Retinal pigment epithelial cell (primary cell): ENCODE measurements at regions not wholly inside any gene's neighbourhood (a gene's known extent, or its start where the extent isn't known, plus 50 kb on each side); places are given as distances from the start of the nearest gene placed in this dataset.

Experiments used
- DNase-seq: peaks from one replicate; pipeline ENCODE4 v3.0.0-alpha.2; 2010; ENCODE audit warnings: low read depth
- H3K4me3 ChIP-seq: 2 replicates; pipeline ENCODE4 v1.5.1; 2011; ENCODE audit warnings: mild to moderate bottlenecking, low read length, control low read depth, moderate library complexity
- TF ChIP-seq, protein P1 (sequence below): conservative IDR thresholded peaks from 2 replicates; pipeline ENCODE4 v1.5.1; 2011; ENCODE audit warnings: low read depth, low read length, control low read depth, inconsistent platforms

DNA sequence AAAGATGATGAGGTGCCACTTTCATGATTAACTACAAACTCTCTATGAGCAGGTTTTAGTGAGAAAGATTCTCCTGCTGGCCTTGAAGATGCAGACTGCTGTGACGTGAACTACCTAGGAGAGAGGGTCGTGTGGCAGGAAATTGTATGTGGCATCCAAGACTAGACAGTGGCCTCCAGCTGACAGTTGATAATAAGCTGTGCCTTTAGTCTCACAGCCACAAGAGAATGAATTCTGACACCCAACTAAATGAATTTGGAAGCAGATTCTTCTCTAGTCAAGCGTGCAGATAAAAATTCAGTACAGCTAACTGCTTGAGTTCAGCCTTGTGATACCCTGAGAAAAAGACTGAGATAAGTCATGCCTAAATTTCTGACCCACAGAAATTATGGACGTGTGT is 169.0 kb upstream of the COL3A1 start:
- TF ChIP-seq, protein P1, sequence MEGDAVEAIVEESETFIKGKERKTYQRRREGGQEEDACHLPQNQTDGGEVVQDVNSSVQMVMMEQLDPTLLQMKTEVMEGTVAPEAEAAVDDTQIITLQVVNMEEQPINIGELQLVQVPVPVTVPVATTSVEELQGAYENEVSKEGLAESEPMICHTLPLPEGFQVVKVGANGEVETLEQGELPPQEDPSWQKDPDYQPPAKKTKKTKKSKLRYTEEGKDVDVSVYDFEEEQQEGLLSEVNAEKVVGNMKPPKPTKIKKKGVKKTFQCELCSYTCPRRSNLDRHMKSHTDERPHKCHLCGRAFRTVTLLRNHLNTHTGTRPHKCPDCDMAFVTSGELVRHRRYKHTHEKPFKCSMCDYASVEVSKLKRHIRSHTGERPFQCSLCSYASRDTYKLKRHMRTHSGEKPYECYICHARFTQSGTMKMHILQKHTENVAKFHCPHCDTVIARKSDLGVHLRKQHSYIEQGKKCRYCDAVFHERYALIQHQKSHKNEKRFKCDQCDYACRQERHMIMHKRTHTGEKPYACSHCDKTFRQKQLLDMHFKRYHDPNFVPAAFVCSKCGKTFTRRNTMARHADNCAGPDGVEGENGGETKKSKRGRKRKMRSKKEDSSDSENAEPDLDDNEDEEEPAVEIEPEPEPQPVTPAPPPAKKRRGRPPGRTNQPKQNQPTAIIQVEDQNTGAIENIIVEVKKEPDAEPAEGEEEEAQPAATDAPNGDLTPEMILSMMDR: no peak
- no peak for DNase-seq
- no peak overlapping the region for H3K4me3 ChIP-seq

DNA sequence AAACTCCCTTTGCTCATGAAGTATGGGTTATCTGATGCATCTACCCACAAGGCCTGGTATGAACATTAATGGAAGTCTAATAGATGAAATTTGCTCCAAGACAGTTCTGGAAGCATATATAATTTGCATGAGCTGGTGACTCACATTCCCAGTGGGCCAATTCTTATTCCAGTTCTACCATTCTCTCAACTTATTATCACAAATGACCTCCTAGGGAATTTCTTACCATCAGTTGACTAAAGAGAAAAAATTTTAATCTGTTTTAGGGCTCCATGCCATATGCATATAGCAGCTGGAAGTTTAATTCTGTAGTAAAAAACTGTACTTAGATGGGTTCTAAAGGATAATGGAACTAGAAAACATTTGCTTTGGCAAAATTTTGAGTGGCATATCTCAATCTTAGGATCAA is 165.2 kb upstream of the COL3A1 start:
- TF ChIP-seq, protein P1: no peak
- no peak overlapping the region for H3K4me3 ChIP-seq
- peak; percentile 95 for DNase-seq

DNA sequence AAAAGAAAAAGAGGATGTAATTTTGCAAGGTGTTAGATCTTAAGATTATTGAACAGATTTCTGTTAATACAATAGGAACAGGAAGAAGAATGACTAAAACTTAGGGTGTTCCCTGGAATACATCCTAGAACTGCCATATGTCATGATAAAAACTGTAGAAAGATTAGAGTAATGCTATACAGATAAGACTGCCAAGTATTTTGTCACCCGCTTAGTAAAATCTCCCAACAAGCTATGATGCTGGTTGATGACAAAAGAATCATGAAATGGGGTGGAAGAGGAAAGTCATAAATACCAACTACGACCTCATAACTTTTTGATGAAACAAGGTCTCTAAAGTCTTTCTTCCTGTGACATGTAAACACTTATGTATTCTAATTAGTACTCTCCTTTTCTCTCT is 163.6 kb upstream of the COL3A1 start:
- TF ChIP-seq, protein P1: no peak
- no peak for DNase-seq
- H3K4me3 ChIP-seq: no peak overlapping the region

DNA sequence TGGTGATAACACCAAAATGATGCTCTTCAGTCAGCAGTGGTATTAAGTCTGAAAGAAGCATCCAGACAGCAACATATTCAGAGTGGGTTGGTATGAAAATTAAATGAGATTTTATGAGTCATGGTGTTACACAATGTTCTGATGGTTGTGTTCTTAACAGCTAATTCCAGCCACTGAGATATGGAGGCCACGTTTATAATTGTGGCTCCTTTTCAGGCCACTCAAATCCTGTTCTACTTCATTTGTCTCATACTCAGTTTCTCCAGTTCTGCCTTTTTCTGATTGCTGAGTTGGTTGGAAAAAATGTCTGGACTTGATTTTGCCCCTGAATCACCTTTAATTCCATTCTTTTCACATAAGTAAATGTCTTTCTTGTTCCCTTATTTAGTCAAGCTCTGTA is 162.7 kb upstream of the COL3A1 start:
- TF ChIP-seq, protein P1: no peak
- H3K4me3 ChIP-seq: no peak overlapping the region
- peak; percentile 73 for DNase-seq

DNA sequence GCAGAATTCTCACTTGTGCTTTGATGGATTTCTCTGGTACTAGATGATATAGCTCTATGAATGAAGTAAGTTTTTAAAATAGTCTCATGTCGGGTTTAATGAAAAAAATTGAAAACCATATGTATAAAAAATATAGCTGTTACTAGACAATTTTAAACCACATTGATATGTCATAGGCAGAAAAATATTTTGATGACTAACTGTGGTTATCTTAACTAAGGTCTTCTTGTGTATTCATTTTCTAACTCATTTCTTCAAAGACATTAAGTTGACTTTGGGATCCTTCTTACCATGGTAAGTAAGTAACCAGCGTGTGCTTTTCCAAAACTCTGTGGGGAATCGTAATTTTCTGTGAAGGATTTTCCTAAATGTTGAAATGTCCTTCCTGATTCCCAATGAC is 160.9 kb upstream of the COL3A1 start:
- TF ChIP-seq, protein P1: no peak
- H3K4me3 ChIP-seq: no peak overlapping the region
- DNase-seq: no peak

DNA sequence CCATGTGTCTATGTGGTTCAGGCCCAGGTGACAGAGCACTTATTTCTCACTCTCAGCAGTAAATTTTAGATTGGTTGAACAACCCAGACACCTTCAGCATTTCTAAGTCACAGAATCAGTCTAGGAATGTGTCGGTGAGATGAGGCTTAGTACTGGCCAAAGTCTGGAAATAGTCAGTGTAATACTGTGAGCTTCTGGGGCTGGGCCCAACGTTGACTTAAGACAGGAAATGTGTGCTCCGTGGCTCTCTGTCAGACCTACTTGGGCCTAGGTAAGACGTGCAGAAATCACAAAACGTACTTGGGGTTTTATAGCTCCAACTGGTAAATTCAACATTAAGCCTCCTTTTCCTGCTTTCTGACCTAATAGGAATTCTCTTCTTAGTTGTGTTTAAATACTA is 160.3 kb upstream of the COL3A1 start:
- H3K4me3 ChIP-seq: no peak overlapping the region
- peak; percentile 34 for DNase-seq
- TF ChIP-seq, protein P1: no peak

DNA sequence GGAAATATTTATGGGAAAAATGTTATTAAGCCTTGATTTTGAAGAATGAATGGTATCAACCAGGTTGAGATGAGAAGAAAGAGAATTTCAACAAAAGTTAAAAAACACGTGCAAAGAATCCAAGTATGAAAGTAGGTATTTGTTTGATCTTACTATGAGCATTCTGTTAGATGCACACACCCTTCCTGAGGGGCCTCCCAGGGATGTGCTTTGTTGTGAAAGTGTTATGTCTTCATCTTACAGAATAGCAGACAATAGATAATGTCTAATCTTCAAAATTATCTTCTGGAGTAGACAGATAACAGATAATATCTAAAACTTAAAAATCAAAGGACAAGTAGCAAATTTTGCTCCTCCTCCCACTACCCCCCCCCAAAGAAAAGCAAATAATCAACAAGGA is 155.2 kb upstream of the COL3A1 start:
- TF ChIP-seq, protein P1: no peak
- DNase-seq: no peak
- H3K4me3 ChIP-seq: no peak overlapping the region
